GM12865 (cell line): ENCODE measurements at regions not wholly inside any gene's neighbourhood (a gene's known extent, or its start where the extent isn't known, plus 50 kb on each side); places are given as distances from the start of the nearest gene placed in this dataset.

Experiments used
- DNase-seq: peaks from one replicate; pipeline ENCODE4 v3.0.0; 2010; ENCODE audit warnings: low read depth
- H3K4me3 ChIP-seq: 2 replicates; pipeline ENCODE4 v1.5.1; 2011; ENCODE audit warnings: mild to moderate bottlenecking, low read depth, low read length, control low read depth
- TF ChIP-seq, protein P1 (sequence below): IDR thresholded peaks from 2 replicates; pipeline ENCODE4 v1.5.1; 2011; ENCODE audit warnings: low read length, control low read depth, low read depth, inconsistent platforms; ENCODE audit not compliant: insufficient read depth; ENCODE audit errors: missing control alignments

DNA sequence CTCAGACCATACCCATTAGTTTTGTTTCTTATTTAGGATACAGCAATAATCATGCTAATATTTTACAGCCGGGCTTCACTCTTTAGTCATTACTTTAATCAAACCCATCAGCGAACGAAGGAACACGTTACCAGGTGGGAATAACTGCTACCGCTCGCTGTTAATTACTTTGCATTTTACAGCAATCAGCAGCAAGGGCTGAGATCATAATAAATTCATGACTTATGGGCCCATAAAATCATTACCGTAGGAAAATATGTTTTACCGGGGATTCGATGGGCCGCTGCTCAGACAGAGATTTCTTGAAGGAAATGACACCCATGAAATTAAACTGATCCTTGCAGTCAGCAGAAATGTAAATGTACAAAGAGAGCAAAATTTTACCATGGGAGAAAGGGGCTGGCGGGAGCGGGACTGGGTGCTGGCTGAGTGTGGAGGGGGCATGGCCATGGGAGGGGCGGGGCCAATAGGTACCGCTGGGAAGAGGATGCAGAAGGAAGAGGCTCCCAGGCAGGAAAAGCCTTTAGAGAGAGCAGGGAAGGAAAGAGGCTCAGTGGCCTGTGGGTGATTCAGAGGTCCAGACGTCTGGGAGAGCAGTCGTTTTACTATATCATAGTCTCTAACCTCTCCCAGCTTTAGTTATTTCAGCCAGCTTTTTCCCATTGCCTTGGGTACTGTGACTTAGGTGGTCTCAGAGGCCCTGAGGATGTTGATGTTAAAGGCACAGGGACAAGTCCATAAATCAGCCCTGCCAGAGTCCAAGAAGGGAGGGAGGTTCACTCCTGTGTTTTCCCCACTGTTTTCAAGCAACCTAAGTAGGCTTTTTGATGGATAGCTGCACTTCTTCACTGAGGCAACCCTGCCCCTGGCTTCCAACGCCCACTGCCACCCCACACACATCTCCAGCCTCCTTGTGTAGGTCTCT is 258.9 kb downstream of the SEC16B start:
- no peak for DNase-seq
- H3K4me3 ChIP-seq = no peak overlapping the region
- TF ChIP-seq, protein P1, sequence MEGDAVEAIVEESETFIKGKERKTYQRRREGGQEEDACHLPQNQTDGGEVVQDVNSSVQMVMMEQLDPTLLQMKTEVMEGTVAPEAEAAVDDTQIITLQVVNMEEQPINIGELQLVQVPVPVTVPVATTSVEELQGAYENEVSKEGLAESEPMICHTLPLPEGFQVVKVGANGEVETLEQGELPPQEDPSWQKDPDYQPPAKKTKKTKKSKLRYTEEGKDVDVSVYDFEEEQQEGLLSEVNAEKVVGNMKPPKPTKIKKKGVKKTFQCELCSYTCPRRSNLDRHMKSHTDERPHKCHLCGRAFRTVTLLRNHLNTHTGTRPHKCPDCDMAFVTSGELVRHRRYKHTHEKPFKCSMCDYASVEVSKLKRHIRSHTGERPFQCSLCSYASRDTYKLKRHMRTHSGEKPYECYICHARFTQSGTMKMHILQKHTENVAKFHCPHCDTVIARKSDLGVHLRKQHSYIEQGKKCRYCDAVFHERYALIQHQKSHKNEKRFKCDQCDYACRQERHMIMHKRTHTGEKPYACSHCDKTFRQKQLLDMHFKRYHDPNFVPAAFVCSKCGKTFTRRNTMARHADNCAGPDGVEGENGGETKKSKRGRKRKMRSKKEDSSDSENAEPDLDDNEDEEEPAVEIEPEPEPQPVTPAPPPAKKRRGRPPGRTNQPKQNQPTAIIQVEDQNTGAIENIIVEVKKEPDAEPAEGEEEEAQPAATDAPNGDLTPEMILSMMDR = no peak

DNA sequence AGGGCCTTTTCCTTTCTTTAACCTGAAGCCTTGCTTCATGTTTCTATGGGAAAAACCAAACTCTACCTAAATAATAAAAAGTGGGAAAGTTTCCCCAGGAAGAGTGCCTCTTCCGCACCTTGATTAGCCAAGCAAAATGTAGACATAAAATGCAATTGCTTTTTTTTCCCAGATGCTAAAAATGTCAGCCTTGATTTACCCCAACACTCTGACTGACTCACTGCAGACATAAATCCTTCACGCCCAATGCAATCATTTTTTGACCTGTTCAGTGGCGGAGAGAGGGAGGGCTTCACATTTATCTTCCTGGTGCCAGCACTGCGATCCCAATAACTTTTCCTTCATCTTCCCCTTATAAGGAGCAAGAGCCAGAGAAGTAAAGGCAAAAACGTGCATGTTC is 261.5 kb downstream of the SEC16B start:
- TF ChIP-seq, protein P1 = no peak
- no peak overlapping the region for H3K4me3 ChIP-seq
- no peak for DNase-seq

DNA sequence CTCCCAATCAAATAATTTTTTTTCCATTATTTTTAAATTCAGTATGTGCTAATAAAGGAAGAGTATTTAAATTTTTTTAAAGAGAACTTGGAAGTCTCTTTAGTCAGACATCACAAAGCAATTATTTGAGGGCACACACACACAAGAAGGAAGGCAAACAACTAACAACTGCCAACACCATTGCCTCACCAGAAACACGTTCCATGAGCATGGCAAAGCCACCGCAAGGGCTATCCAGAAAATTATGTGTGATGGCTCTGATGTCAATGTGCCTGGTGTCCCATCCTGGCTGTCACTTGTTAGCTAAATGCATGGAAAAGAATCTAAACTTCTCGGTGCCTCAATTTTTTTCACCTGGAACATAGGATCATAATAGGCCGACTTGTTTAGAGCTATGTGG is 262.9 kb downstream of the SEC16B start:
- no peak for DNase-seq
- H3K4me3 ChIP-seq = no peak overlapping the region
- TF ChIP-seq, protein P1 = no peak

DNA sequence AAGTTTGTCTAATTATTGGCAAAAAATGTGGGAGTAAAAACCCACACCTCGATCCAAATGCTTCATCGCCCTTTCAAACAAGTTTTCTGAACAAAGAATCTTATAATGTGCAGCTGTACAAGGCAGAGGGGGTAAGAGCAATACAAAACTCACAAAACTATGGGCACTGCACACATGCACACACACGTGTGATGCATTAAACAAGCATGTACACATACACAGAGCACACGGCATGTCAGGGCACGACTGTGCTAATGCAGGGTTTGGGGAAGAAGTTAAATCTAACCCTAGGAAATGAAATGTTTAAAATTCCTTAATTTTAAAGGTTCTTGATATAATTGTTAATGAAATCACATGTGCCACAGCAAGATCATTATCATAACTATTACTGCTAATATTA is 264.0 kb downstream of the SEC16B start:
- no peak for DNase-seq
- TF ChIP-seq, protein P1 = no peak
- no peak overlapping the region for H3K4me3 ChIP-seq

DNA sequence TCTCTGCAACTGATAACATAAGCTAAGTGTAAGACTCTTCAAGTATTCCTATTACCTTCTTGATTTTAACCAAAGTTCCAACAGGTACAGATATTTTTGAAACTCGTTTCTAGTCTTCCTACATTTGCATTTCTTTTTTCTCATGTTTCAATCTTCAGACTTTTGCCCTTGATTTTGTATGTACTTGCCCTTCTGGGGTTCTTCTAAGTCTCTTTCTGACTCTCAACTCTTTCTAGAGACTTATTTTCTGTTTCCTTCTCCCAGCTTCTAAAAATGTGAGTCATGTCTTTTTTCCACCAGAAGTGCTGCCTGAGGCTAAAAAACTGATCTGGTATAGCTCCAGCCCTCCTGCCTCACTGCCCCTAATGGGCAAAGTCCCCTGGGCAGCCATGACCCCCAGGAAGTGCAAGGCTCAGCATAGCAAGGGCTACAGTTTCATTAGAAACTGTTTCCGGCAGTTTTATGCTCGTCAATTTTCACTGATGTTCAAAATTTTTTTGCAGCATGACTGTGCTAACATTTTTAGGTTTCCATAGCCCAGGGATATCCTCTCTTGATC is 265.9 kb downstream of the SEC16B start:
- DNase-seq = no peak
- no peak overlapping the region for H3K4me3 ChIP-seq
- TF ChIP-seq, protein P1 = no peak

DNA sequence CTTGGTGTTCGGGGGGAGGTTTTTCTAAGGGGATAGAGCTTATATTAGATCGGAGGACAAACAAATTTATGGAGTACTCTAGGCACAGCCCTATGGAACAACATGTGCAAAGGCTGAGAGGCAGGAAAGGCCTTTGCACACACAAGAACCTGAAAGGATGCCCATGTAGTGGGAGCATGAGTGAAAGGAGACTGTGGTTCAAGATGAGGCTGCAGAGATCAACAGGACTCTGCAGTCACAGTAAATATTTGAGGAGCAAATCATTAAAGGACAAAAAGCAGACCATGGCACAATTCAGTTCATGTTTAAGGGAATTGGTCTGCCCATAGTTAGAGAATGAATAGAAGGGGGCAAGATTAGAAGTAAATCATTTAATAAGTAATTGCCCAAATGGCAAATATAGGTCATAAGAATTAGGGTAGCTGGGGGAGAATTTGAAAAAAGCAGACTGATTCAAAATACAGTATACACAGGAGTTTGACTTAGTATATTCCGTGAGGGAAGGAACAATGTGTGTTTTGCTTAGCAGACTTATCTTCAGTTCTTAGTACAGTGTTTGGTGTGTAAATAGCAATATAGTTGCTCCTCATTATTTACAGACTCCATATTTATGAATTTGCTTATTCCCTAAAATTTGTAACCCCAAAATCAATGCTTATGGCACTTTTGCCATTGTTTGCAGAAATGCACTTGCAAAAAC is 268.1 kb downstream of the SEC16B start:
- no peak overlapping the region for H3K4me3 ChIP-seq
- DNase-seq = no peak
- TF ChIP-seq, protein P1 = no peak
